ENCODE measurements at regions not wholly inside any gene's neighbourhood (a gene's known extent, or its start where the extent isn't known, plus 50 kb on each side); places are given as distances from the start of the nearest gene placed in this dataset.

DNA sequence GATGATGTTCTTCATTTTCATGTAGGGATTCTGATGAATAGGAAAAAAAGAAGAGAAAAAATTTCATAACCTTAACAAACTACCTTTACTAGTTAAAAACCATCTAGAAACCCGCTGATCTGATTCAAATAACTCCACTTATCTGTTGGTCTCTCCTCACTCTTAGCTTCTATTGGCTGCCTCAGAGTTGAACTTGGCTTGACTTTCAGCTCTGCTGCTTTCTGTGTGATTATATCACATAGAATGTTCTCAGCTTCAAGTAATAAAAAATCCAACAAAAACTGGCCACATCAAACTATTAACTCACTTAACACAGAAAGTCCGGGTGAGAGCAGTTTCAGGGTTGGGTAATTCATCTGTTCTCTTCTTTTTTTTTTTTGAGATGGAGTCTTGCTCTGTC, 126.8 kb upstream of the RASGRP1 start:
- H3K4me3 ChIP-seq (ENCODE audit: low read depth, low read length) = no peak overlapping the region
- DNase-seq (ENCODE audit: low read depth, low spot score) = no peak
- in situ Hi-C loops (cut with HindIII; ENCODE audit: low sequenced_read_pairs) = no loop called here
- TF ChIP-seq, protein P1, sequence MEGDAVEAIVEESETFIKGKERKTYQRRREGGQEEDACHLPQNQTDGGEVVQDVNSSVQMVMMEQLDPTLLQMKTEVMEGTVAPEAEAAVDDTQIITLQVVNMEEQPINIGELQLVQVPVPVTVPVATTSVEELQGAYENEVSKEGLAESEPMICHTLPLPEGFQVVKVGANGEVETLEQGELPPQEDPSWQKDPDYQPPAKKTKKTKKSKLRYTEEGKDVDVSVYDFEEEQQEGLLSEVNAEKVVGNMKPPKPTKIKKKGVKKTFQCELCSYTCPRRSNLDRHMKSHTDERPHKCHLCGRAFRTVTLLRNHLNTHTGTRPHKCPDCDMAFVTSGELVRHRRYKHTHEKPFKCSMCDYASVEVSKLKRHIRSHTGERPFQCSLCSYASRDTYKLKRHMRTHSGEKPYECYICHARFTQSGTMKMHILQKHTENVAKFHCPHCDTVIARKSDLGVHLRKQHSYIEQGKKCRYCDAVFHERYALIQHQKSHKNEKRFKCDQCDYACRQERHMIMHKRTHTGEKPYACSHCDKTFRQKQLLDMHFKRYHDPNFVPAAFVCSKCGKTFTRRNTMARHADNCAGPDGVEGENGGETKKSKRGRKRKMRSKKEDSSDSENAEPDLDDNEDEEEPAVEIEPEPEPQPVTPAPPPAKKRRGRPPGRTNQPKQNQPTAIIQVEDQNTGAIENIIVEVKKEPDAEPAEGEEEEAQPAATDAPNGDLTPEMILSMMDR (IDR thresholded peaks at IDR 0.05; ENCODE audit: low read depth, low read length) = no peak

DNA sequence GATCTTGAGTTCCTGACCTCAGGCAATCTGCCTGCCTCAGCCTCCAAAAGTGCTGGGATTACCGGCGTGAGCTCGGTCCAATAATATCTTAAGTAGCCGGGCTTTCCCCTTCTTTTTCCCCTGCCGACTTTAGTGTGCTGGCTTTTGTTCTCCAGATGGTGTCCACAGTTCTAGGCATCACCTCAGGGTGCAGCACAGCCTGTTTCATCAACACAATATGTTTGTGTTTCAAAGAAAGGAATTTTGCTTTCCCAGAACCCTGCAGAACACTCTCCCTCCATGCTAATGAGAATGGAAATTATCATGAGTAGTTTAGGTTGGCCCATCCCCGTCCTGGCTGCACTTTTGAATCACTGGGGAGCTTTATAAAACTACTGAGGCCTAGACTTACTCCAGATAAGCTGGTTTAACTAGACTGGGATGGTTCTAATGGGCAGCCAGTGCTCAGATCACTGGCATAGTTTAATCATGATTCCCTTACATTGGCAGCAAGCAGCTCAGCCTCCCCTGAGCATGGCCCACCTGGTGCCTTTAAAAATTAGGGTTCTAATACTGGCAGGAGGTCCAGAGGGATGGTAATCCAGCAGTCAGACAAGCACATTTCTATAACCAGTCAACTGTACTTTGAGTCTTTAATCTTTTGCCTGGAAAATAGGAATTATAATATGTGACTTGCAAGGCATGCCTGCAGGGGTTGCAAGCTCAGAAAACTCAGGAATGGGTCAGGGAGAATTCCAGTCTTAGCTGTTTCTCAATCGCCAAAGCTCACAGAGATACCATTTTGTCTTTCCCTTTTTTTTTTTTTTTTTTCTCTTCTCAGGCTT, 127.6 kb upstream of the RASGRP1 start:
- no peak overlapping the region for H3K4me3 ChIP-seq (ENCODE audit: low read depth, low read length)
- in situ Hi-C loops (cut with HindIII; ENCODE audit: low sequenced_read_pairs) = no loop called here
- TF ChIP-seq, protein P1 (IDR thresholded peaks at IDR 0.05; ENCODE audit: low read depth, low read length) = no peak
- DNase-seq (ENCODE audit: low read depth, low spot score) = no peak

DNA sequence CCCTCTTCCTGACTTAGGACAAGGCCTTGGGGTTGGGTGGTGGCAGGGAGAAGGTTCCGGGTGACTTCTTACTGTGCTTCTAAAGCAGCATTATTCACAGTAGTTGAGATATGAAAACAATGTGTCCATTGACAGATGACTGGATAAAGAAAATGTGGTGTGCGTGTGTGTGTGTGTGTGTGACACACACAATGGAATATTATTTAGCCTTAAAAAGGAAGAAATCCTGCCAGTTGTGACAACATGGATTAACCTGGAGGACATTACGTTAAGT, 128.1 kb upstream of the RASGRP1 start:
- no peak overlapping the region for H3K4me3 ChIP-seq (ENCODE audit: low read depth, low read length)
- in situ Hi-C loops (cut with HindIII; ENCODE audit: low sequenced_read_pairs) = no loop called here
- TF ChIP-seq, protein P1 (IDR thresholded peaks at IDR 0.05; ENCODE audit: low read depth, low read length) = no peak
- DNase-seq (ENCODE audit: low read depth, low spot score) = no peak

DNA sequence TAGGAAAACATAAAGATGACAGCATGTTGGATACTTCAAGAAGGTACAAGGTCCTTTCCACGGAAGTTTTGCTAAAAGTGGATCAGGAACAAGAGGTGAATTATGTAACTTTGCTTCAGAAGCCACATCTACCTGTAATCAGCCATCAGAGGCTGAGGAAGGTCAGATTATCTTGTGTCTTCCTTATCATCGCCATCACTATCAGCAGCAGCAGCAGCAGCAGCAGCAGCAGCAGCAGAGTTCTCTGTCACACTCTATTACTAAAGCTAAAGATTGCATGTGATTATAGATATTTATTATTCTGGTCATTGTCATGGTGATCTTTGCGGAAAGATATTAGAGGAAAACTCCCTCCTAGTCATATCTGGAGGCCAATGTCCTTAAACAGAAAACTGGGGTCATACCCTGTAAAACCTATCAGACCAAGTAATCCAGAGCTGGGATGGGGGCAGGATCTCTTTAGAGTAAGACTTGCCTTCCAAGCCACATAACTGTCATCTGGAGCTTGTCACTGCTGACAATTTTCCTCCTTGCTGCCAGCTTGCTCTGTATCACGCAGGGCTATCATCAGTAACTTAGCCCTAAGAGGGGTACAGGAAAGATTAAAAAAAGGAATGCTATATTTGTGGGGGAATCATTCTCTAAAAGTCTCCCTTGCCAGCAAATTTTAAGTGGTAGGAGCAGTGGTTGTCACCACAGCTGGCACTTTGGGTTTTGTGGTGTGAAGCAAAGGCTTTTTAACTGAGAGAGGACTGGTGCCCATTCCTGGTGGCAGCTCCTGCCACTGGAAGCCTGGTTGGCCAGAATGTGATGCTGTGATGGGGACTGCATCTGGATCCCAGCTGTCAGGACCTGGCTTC, 130.9 kb upstream of the RASGRP1 start:
- no peak for DNase-seq (ENCODE audit: low read depth, low spot score)
- TF ChIP-seq, protein P1 (IDR thresholded peaks at IDR 0.05; ENCODE audit: low read depth, low read length) = no peak
- in situ Hi-C loops (cut with HindIII; ENCODE audit: low sequenced_read_pairs) = no loop called here
- no peak overlapping the region for H3K4me3 ChIP-seq (ENCODE audit: low read depth, low read length)

DNA sequence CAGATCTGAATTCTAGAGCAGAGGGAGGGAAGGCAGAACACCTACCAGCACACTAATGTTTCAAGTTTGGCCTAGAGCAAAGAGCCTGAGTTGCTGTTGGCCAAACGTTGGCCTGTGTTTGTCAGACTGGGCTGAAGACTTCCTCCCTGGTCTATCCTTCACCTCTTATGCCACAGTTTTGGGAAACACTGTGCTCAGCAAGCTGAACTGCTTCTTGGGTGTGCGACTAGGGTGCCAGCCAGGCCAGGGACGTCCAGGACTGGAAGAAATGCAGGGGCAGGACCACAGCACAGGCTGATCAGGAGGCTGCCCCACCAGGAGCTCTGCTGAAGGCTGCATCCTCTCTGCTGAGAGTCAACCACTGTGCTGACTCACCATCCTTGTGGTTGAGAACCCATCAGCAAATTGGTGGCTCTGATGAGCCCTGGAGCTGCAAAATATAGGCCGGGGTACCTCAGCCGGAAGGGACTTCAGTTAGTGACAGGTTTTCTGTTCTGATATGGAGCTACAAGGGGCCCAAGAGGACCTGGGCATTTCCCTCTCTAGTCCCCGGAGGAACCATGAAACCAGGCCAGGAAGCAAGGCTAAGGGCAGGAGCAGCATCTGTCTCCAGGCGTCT, 131.6 kb upstream of the RASGRP1 start:
- H3K4me3 ChIP-seq (ENCODE audit: low read depth, low read length) = no peak overlapping the region
- DNase-seq (ENCODE audit: low read depth, low spot score) = peak; percentile 58
- TF ChIP-seq, protein P1 (IDR thresholded peaks at IDR 0.05; ENCODE audit: low read depth, low read length) = no peak
- in situ Hi-C loops (cut with HindIII; ENCODE audit: low sequenced_read_pairs) = no loop called here

DNA sequence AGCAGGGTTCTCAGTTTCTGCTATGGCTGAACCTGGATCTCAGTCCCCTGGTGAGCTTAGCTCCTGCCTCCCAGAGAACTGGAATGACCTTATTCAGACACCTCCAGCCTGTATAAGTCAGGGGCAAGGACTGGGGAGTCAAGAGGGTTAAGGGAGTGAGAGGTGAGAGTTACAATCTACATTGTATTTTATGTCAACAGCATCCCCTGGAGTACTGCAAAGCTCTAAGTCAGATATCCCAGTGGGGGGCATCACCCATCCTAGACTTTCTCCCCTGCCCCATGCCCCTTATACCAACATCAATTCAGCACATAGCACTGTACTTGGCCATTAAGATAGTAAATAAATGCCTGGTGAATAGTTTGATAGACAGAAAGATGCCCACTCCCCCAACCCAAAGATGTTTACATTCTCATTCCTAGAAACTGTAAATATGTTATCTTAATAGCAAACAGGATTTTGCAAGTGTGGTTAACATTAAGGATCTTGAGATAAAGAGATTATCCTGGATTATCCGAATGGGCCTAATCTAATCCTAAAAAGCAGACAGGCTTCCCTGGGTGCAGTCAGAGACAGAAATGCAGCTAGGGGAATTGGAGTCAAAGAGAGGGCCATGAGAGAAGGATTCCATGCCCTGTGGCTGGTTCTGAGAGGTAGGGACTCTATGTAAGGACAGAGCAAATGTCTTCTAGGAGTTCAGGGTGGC, 132.3 kb upstream of the RASGRP1 start:
- no peak for DNase-seq (ENCODE audit: low read depth, low spot score)
- no peak overlapping the region for H3K4me3 ChIP-seq (ENCODE audit: low read depth, low read length)
- in situ Hi-C loops (cut with HindIII; ENCODE audit: low sequenced_read_pairs) = no loop called here
- TF ChIP-seq, protein P1 (IDR thresholded peaks at IDR 0.05; ENCODE audit: low read depth, low read length) = no peak

Measured in astrocyte of the spinal cord (primary cell).